Stimulated activated CD4-positive, alpha-beta T cell treated with anti-CD3 and anti-CD28 coated beads, Interleukin-2, amount 100 ng/mL, for 24 hours (primary cell): ENCODE measurements at regions not wholly inside any gene's neighbourhood (a gene's known extent, or its start where the extent isn't known, plus 50 kb on each side); places are given as distances from the start of the nearest gene placed in this dataset.

Experiments
- DNase-seq, 2 donors: peaks; one replicate each; pipeline ENCODE4 v3.0.0-alpha.2; 2020

- DNase-seq, result no peak
Observed at GRCh38 chr11:93967258-93967657, 53.9 kb upstream of the HEPHL1 start.

- no peak for DNase-seq
Observed at GRCh38 chr11:93967944-93968343, 53.2 kb upstream of the HEPHL1 start.

DNA sequence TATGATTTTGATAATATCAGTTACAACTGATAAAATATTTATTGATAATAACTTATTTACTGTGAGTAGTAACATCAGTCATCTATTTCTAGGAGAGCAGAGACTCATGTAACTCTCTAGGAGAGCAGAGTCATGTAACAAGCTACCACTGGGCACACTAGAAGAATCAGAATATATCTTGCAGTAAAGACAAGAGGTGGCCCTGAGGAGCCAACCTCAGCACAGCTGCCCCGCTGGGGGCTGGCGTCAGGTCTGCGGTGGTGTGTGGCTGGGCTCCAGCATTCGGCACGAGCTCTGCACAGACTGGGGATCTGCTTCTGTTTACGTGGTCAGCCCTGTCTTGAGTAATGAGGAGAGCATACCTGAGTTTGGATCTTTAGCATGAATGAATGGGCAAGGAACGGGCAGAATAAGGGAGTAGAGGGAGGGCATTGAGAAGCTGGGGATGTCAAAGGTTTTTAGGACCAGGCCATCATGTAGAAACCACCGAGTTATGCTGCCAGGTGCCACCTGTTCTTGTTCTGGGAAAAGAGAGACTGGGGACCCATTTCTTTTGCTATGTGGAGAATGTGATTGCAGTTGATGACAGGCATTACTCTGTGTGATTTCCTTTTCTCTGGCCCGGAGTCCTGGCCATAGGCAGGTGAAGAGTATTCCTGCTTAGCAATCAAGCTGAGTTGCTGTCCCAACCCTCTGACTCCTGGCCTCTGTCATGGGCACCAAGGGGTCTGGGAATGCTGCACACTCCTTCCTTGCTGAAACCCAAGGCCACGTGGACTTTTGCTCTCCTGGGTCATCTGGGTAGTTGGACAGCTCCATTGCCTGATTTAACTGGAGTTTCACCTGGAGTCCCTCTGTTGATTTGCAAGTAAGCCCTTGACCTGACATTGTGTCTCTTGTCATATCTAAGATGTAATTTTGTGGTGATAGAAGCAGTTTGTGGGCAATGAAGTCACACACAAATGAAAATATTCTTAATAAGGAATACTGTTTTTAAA, 50.9 kb upstream of the HEPHL1 start:
- DNase-seq, result no peak
